ENCODE measurements at regions not wholly inside any gene's neighbourhood (a gene's known extent, or its start where the extent isn't known, plus 50 kb on each side); places are given as distances from the start of the nearest gene placed in this dataset.

GRCh38 chr11:134464981-134465730 is 53.1 kb upstream of the B3GAT1 start:
- no peak overlapping the region for H3K4me2 ChIP-seq (ENCODE audit: low read length)
- H3K9me2 ChIP-seq (ENCODE audit: low read depth, low read length): no peaks in the 10 kb centered on the region
- no peaks in the 10 kb centered on the region for H3K79me2 ChIP-seq (ENCODE audit: insufficient read depth, low read length)
- no peaks in the 10 kb centered on the region for H3K9me3 ChIP-seq (ENCODE audit: low read length)
- no peak overlapping the region for H3K27ac ChIP-seq (ENCODE audit: low read depth, low read length, poor library complexity, severe bottlenecking)
- H3F3A ChIP-seq (ENCODE audit: insufficient read depth, low read length): no peaks in the 10 kb centered on the region
- H3K36me3 ChIP-seq (ENCODE audit: insufficient read depth, low read length): no peaks in the 10 kb centered on the region
- no peak for TF ChIP-seq CTCF (IDR thresholded peaks at IDR 0.05; ENCODE audit: low read length)
- no peak overlapping the region for H3K4me3 ChIP-seq (ENCODE audit: low read depth, low read length, poor library complexity, severe bottlenecking)
- H4K20me1 ChIP-seq (ENCODE audit: insufficient read depth, low read length): no peaks in the 10 kb centered on the region
- H2AFZ ChIP-seq (ENCODE audit: low read length): no peak overlapping the region
- no peak overlapping the region for H3K9ac ChIP-seq (ENCODE audit: low read length)
- no peaks in the 10 kb centered on the region for H3K27me3 ChIP-seq (ENCODE audit: insufficient read depth, low read length)
- H3K4me1 ChIP-seq (ENCODE audit: insufficient read depth, low read length, severe bottlenecking): no peaks in the 10 kb centered on the region

- Histone ChIP-seq H3K4me1 (ENCODE audit: insufficient read depth, low read length, severe bottlenecking) (no peaks in the 10 kb centered on the region), H3K4me2 (ENCODE audit: low read length) (no peak overlapping the region), H3F3A (ENCODE audit: insufficient read depth, low read length) (no peaks in the 10 kb centered on the region), H3K27ac (ENCODE audit: low read depth, low read length, poor library complexity, severe bottlenecking) (no peak overlapping the region), H3K79me2 (ENCODE audit: insufficient read depth, low read length) (no peaks in the 10 kb centered on the region), H4K20me1 (ENCODE audit: insufficient read depth, low read length) (no peaks in the 10 kb centered on the region), H3K4me3 (ENCODE audit: low read depth, low read length, poor library complexity, severe bottlenecking) (no peak overlapping the region), H3K27me3 (ENCODE audit: insufficient read depth, low read length) (no peaks in the 10 kb centered on the region), H3K9me2 (ENCODE audit: low read depth, low read length) (no peaks in the 10 kb centered on the region), H2AFZ (ENCODE audit: low read length) (no peak overlapping the region), H3K36me3 (ENCODE audit: insufficient read depth, low read length) (no peaks in the 10 kb centered on the region), H3K9me3 (ENCODE audit: low read length) (no peaks in the 10 kb centered on the region), H3K9ac (ENCODE audit: low read length) (no peak overlapping the region)
- TF ChIP-seq EZH2 (IDR thresholded peaks at IDR 0.05; ENCODE audit: borderline replicate concordance, low read length): no peak
- TF ChIP-seq CTCF (IDR thresholded peaks at IDR 0.05; ENCODE audit: low read length): no peak
Observed at GRCh38 chr11:134464196-134464595, 52.2 kb upstream of the B3GAT1 start.

- Histone ChIP-seq H4K20me1 (ENCODE audit: insufficient read depth, low read length) (no peaks in the 10 kb centered on the region), H2AFZ (ENCODE audit: low read length) (no peak overlapping the region), H3K9me2 (ENCODE audit: low read depth, low read length) (no peaks in the 10 kb centered on the region), H3K9ac (ENCODE audit: low read length) (no peak overlapping the region), H3K9me3 (ENCODE audit: low read length) (no peaks in the 10 kb centered on the region), H3F3A (ENCODE audit: insufficient read depth, low read length) (no peaks in the 10 kb centered on the region), H3K4me1 (ENCODE audit: insufficient read depth, low read length, severe bottlenecking) (no peaks in the 10 kb centered on the region), H3K4me3 (ENCODE audit: low read depth, low read length, poor library complexity, severe bottlenecking) (no peak overlapping the region), H3K4me2 (ENCODE audit: low read length) (no peak overlapping the region), H3K36me3 (ENCODE audit: insufficient read depth, low read length) (no peaks in the 10 kb centered on the region), H3K27me3 (ENCODE audit: insufficient read depth, low read length) (no peaks in the 10 kb centered on the region), H3K27ac (ENCODE audit: low read depth, low read length, poor library complexity, severe bottlenecking) (no peak overlapping the region), H3K79me2 (ENCODE audit: insufficient read depth, low read length) (no peaks in the 10 kb centered on the region)
- TF ChIP-seq EZH2 (IDR thresholded peaks at IDR 0.05; ENCODE audit: borderline replicate concordance, low read length) (no peak), CTCF (IDR thresholded peaks at IDR 0.05; ENCODE audit: low read length) (no peak)
Observed at GRCh38 chr11:134463716-134464115, 51.7 kb upstream of the B3GAT1 start.

Measured in OCI-LY1 (cell line).